Adrenal gland (tissue), 9 donors: ENCODE measurements at regions not wholly inside any gene's neighbourhood (a gene's known extent, or its start where the extent isn't known, plus 50 kb on each side); places are given as distances from the start of the nearest gene placed in this dataset.

Experiments
- DNase-seq, 7 donors: peaks; one replicate each; pipeline ENCODE4 v3.0.0-alpha.2; 2019 to 2020
- H3K27ac ChIP-seq, 5 donors: fragments of 200-600 bp; sonication (generic) in 4 of 5; 1 replicate in 3 of 5; 2 replicates in 2 of 5; pipeline versions ENCODE4 v1.5.1 to v1.8.0; 2016 to 2020; ENCODE audit warnings: mild to moderate bottlenecking in 1 of 5
- H3K27me3 ChIP-seq: fragments of 200-600 bp; 2 replicates; pipeline ENCODE4 v1.8.0; 2021
- H3K36me3 ChIP-seq, 2 donors: fragments of 200-600 bp; replicated peaks in 1 of 2; 1 replicate in 1 of 2; 2 replicates in 1 of 2; pipeline versions ENCODE4 v1.5.1 to v1.8.0; 2018 to 2022
- H3K4me1 ChIP-seq, 2 donors: fragments of 200-600 bp; replicated peaks in 1 of 2; 1 replicate in 1 of 2; 2 replicates in 1 of 2; pipeline versions ENCODE4 v1.5.1 to v1.8.0; 2018 to 2021
- H3K4me3 ChIP-seq, 4 donors: fragments of 200-600 bp; sonication (generic) in 3 of 4; one replicate each; pipeline ENCODE4 v1.5.1; 2016 to 2018
- H3K9me3 ChIP-seq, 3 donors: fragments of 200-600 bp; sonication (generic) in 1 of 3; replicated peaks in 1 of 3; 1 replicate in 2 of 3; 2 replicates in 1 of 3; pipeline versions ENCODE4 v1.5.1 to v1.8.0; 2016 to 2021
- CTCF ChIP-seq, 6 experiments: fragments of 450-650 bp in 4 of 6; fragments of 200-600 bp in 2 of 6; sonication (generic) in 1 of 6; IDR thresholded peaks; 1 replicate in 5 of 6; 2 replicates in 1 of 6; pipeline versions ENCODE4 v1.5.1 to v1.8.0; 2016 to 2021; ENCODE audit warnings: antibody characterized with exemption in 6 of 6, mild to moderate bottlenecking in 2 of 6, moderate library complexity in 1 of 6
- POLR2A ChIP-seq, 2 donors: fragments of 450-650 bp; IDR thresholded peaks; one replicate each; pipeline ENCODE4 v1.6.1; 2017; ENCODE audit warnings: antibody characterized with exemption in 2 of 2, mild to moderate bottlenecking in 2 of 2, moderate library complexity in 1 of 2
- WGBS, 4 donors: extraction: QIAGEN DNeasy Blood & Tissue Kit in 2 of 4; methylation state at CpG; one replicate each; pipeline versions ENCODE4 v1.1.5 to v1.1.7; 2013 to 2017; 5-methylcytosine and 5-hydroxymethylcytosine counted together
- intact Hi-C, 2 donors: fragments of 100-400 bp; cut with DNase I; formaldehyde crosslinking; loops; one replicate each; pipeline versions ENCODE4 v1.14.1 to v1.15.0; 2022 to 2023
- donor health status: healthy with polysubstance abuse.
- donor health status: Bipolar disorder and iron deficiency.
- donor health status: DM: yes; HTN: yes; CAD: no.
- donor health status: DM: no; HTN: no; CAD: no.
- donor health status: DM: no; HTN: no; CAD: no.

- no peak for DNase-seq
- peaks cover 0 to 9% (median 0%) of the 10 kb centered on the region in 3 donors for H3K9me3 ChIP-seq
- H3K4me3 ChIP-seq, result no peak overlapping the region
- H3K27me3 ChIP-seq, result no peaks in the 10 kb centered on the region
- intact Hi-C loops, result no loop called here
- WGBS, 4 donors, result 55 to 79% (median 65%) methylated on average over 2 of the region's 2 CpGs
- H3K27ac ChIP-seq, result no peak overlapping the region
- H3K36me3 ChIP-seq, result no peaks in the 10 kb centered on the region
- H3K4me1 ChIP-seq, result no peaks in the 10 kb centered on the region
- TF ChIP-seq POLR2A (IDR thresholded peaks at IDR 0.05) (no peak), CTCF (IDR thresholded peaks at IDR 0.05) (no peak)
Observed at GRCh38 chr2:60230596-60230995, 322.9 kb downstream of the BCL11A start.

GRCh38 chr2:60230037-60230436 is 323.4 kb downstream of the BCL11A start:
- Histone ChIP-seq H3K4me3 (no peak overlapping the region), H3K4me1 (no peaks in the 10 kb centered on the region), H3K36me3 (no peaks in the 10 kb centered on the region), H3K27ac (no peak overlapping the region), H3K27me3 (no peaks in the 10 kb centered on the region), H3K9me3 (peaks cover 0 to 9% (median 0%) of the 10 kb centered on the region in 3 donors)
- no peak for TF ChIP-seq CTCF (IDR thresholded peaks at IDR 0.05)
- TF ChIP-seq POLR2A (IDR thresholded peaks at IDR 0.05), result no peak
- 92 to 93% (median 92%) methylated on average over 6 of the region's 6 CpGs for WGBS, 4 donors
- DNase-seq, result no peak
- intact Hi-C loops, result no loop called here

GRCh38 chr2:60226943-60227342 is 326.5 kb downstream of the BCL11A start:
- Histone ChIP-seq H3K4me3 (no peak overlapping the region), H3K4me1 (no peaks in the 10 kb centered on the region), H3K27ac (no peak overlapping the region), H3K27me3 (no peaks in the 10 kb centered on the region), H3K9me3 (peaks cover 0 to under 1% (median 0%) of the 10 kb centered on the region in 3 donors), H3K36me3 (no peaks in the 10 kb centered on the region)
- WGBS, 4 donors, result 94 to 98% (median 96%) methylated on average over 3 of the region's 3 CpGs
- no peak for DNase-seq
- TF ChIP-seq POLR2A (IDR thresholded peaks at IDR 0.05) (no peak), CTCF (IDR thresholded peaks at IDR 0.05) (no peak)
- intact Hi-C loops, result no loop called here

- TF ChIP-seq POLR2A (IDR thresholded peaks at IDR 0.05) (no peak), CTCF (IDR thresholded peaks at IDR 0.05) (no peak)
- Histone ChIP-seq H3K27me3 (no peaks in the 10 kb centered on the region), H3K4me3 (no peak overlapping the region), H3K4me1 (no peaks in the 10 kb centered on the region), H3K36me3 (no peaks in the 10 kb centered on the region), H3K27ac (no peak overlapping the region), H3K9me3 (no peaks in the 10 kb centered on the region)
- 85 to 96% (median 88%) methylated on average over 3 of the region's 3 CpGs for WGBS, 4 donors
- no peak for DNase-seq
- intact Hi-C loops, result no loop called here
Observed at GRCh38 chr2:60226191-60226590, 327.3 kb downstream of the BCL11A start.
